Astrocyte (in vitro differentiated cells and primary cell): ENCODE measurements at regions not wholly inside any gene's neighbourhood (a gene's known extent, or its start where the extent isn't known, plus 50 kb on each side); places are given as distances from the start of the nearest gene placed in this dataset.

Experiments used
- DNase-seq: peaks from one replicate; pipeline ENCODE4 v3.0.0-alpha.2; 2010; ENCODE audit warnings: low read depth
- FAIRE-seq: peaks from 2 replicates; lab custom pipeline; 2011; peaks lifted over from hg19 to GRCh38; lab: Jason Lieb, UNC
- H2AFZ ChIP-seq: 2 replicates; pipeline ENCODE4 v1.6.0; 2012; ENCODE audit warnings: low read depth, low read length, inconsistent platforms
- H3K27ac ChIP-seq: 2 replicates; pipeline ENCODE4 v1.5.1; 2011; ENCODE audit warnings: low read depth, low read length, inconsistent platforms
- H3K27me3 ChIP-seq: 2 replicates; pipeline ENCODE4 v1.6.0; 2011; ENCODE audit warnings: low read length, inconsistent platforms; ENCODE audit not compliant: insufficient read depth
- H3K36me3 ChIP-seq: 2 replicates; pipeline ENCODE4 v1.5.1; 2011; ENCODE audit warnings: low read length, inconsistent platforms; ENCODE audit not compliant: insufficient read depth
- H3K4me1 ChIP-seq: 2 replicates; pipeline ENCODE4 v1.5.1; 2011; ENCODE audit warnings: low read length, inconsistent platforms; ENCODE audit not compliant: insufficient read depth
- H3K4me2 ChIP-seq: 2 replicates; pipeline ENCODE4 v1.6.0; 2012; ENCODE audit warnings: low read length, inconsistent platforms
- H3K4me3 ChIP-seq: 2 replicates; pipeline ENCODE4 v1.5.1; 2011; ENCODE audit warnings: low read depth, mild to moderate bottlenecking, low read length, inconsistent platforms; ENCODE audit not compliant: insufficient read depth
- H3K79me2 ChIP-seq: 2 replicates; pipeline ENCODE4 v1.6.0; 2012; ENCODE audit warnings: mild to moderate bottlenecking, low read length, inconsistent platforms; ENCODE audit not compliant: insufficient read depth
- H3K9ac ChIP-seq: 2 replicates; pipeline ENCODE4 v1.6.0; 2012; ENCODE audit warnings: mild to moderate bottlenecking, low read length, inconsistent platforms
- H3K9me3 ChIP-seq: 2 replicates; pipeline ENCODE4 v1.5.1; 2012; ENCODE audit warnings: low read depth, mild to moderate bottlenecking, low read length, inconsistent platforms; ENCODE audit not compliant: insufficient read depth
- H4K20me1 ChIP-seq: 2 replicates; pipeline ENCODE4 v1.6.0; 2012; ENCODE audit warnings: low read length, inconsistent platforms; ENCODE audit not compliant: insufficient read depth
- H3K27ac Mint-ChIP-seq: one replicate; pipeline ENCODE4 v1.8.0; 2021; ENCODE audit warnings: mild to moderate bottlenecking, mixed read lengths; ENCODE audit not compliant: unreplicated experiment
- H3K27me3 Mint-ChIP-seq: one replicate; pipeline ENCODE4 v1.8.0; 2021; ENCODE audit warnings: low read depth, mixed read lengths; ENCODE audit not compliant: unreplicated experiment
- H3K36me3 Mint-ChIP-seq: one replicate; pipeline ENCODE4 v1.8.0; 2021; ENCODE audit warnings: low read depth, mixed read lengths; ENCODE audit not compliant: unreplicated experiment
- H3K4me1 Mint-ChIP-seq: one replicate; pipeline ENCODE4 v1.8.0; 2021; ENCODE audit warnings: low read depth, mixed read lengths; ENCODE audit not compliant: unreplicated experiment
- H3K4me3 Mint-ChIP-seq: one replicate; pipeline ENCODE4 v1.8.0; 2021; ENCODE audit warnings: mild to moderate bottlenecking, moderate library complexity, mixed read lengths; ENCODE audit not compliant: unreplicated experiment
- H3K9me3 Mint-ChIP-seq: one replicate; pipeline ENCODE4 v1.8.0; 2021; ENCODE audit warnings: mild to moderate bottlenecking, mixed read lengths; ENCODE audit not compliant: unreplicated experiment
- CTCF ChIP-seq: IDR thresholded peaks from 2 replicates; pipeline ENCODE4 v1.5.1; 2011; ENCODE audit warnings: low read depth, mild to moderate bottlenecking, inconsistent platforms, low read length, moderate library complexity; ENCODE audit not compliant: insufficient read depth
- EZH2 ChIP-seq: IDR thresholded peaks from 2 replicates; pipeline ENCODE4 v1.6.1; 2012; ENCODE audit warnings: mild to moderate bottlenecking, low read length, inconsistent platforms; ENCODE audit not compliant: insufficient read depth

GRCh38 chr12:88923631-88924030 is 343.4 kb upstream of the KITLG start:
- TF ChIP-seq CTCF (no peak), EZH2 (no peak)
- H3K4me1 ChIP-seq: peaks cover 18% of the 10 kb centered on the region
- H3K4me3 ChIP-seq: no peak overlapping the region
- Mint-ChIP-seq H3K27me3 (no peaks in the 10 kb centered on the region), H3K27ac (no peak overlapping the region), H3K4me3 (no peak overlapping the region), H3K36me3 (no peaks in the 10 kb centered on the region), H3K9me3 (no peaks in the 10 kb centered on the region), H3K4me1 (peaks cover 14% of the 10 kb centered on the region)
- H3K9ac ChIP-seq: no peak overlapping the region
- no peaks in the 10 kb centered on the region for H3K36me3 ChIP-seq
- H3K9me3 ChIP-seq: no peaks in the 10 kb centered on the region
- no peak overlapping the region for H2AFZ ChIP-seq
- H3K4me2 ChIP-seq: no peak overlapping the region
- H4K20me1 ChIP-seq: no peaks in the 10 kb centered on the region
- no peak for DNase-seq
- no peak overlapping the region for H3K27ac ChIP-seq
- no peaks in the 10 kb centered on the region for H3K27me3 ChIP-seq
- FAIRE-seq: no peak
- no peaks in the 10 kb centered on the region for H3K79me2 ChIP-seq

GRCh38 chr12:88922816-88923215 is 342.5 kb upstream of the KITLG start:
- peak; percentile 39 for DNase-seq
- no peaks in the 10 kb centered on the region for H3K79me2 ChIP-seq
- H3K27ac ChIP-seq: no peak overlapping the region
- no peak overlapping the region for H2AFZ ChIP-seq
- H3K4me3 Mint-ChIP-seq: no peak overlapping the region
- H3K9me3 Mint-ChIP-seq: no peaks in the 10 kb centered on the region
- no peaks in the 10 kb centered on the region for H3K27me3 ChIP-seq
- H4K20me1 ChIP-seq: no peaks in the 10 kb centered on the region
- H3K4me1 Mint-ChIP-seq: peaks cover 14% of the 10 kb centered on the region
- H3K27ac Mint-ChIP-seq: no peak overlapping the region
- H3K9me3 ChIP-seq: no peaks in the 10 kb centered on the region
- no peak for FAIRE-seq
- H3K36me3 Mint-ChIP-seq: no peaks in the 10 kb centered on the region
- H3K4me3 ChIP-seq: no peak overlapping the region
- H3K36me3 ChIP-seq: no peaks in the 10 kb centered on the region
- no peaks in the 10 kb centered on the region for H3K27me3 Mint-ChIP-seq
- no peak for TF ChIP-seq EZH2
- TF ChIP-seq CTCF: no peak
- H3K4me1 ChIP-seq: peaks cover 18% of the 10 kb centered on the region
- H3K9ac ChIP-seq: no peak overlapping the region
- no peak overlapping the region for H3K4me2 ChIP-seq

- Histone ChIP-seq H3K4me1 (peaks cover 18% of the 10 kb centered on the region), H2AFZ (no peak overlapping the region), H3K27ac (no peak overlapping the region), H3K9ac (no peak overlapping the region), H3K27me3 (no peaks in the 10 kb centered on the region), H3K79me2 (no peaks in the 10 kb centered on the region), H3K4me2 (no peak overlapping the region), H3K9me3 (no peaks in the 10 kb centered on the region), H3K36me3 (no peaks in the 10 kb centered on the region), H4K20me1 (no peaks in the 10 kb centered on the region), H3K4me3 (no peak overlapping the region)
- TF ChIP-seq EZH2: no peak
- TF ChIP-seq CTCF: no peak
- Mint-ChIP-seq H3K4me3 (no peak overlapping the region), H3K4me1 (peaks cover 13% of the 10 kb centered on the region), H3K27ac (no peak overlapping the region), H3K27me3 (no peaks in the 10 kb centered on the region), H3K9me3 (no peaks in the 10 kb centered on the region), H3K36me3 (no peaks in the 10 kb centered on the region)
- DNase-seq: no peak
- no peak for FAIRE-seq
These were observed 341.7 kb upstream of the KITLG start for GRCh38 chr12:88921890-88922532.
